ENCODE measurements at regions not wholly inside any gene's neighbourhood (a gene's known extent, or its start where the extent isn't known, plus 50 kb on each side); places are given as distances from the start of the nearest gene placed in this dataset.

DNA sequence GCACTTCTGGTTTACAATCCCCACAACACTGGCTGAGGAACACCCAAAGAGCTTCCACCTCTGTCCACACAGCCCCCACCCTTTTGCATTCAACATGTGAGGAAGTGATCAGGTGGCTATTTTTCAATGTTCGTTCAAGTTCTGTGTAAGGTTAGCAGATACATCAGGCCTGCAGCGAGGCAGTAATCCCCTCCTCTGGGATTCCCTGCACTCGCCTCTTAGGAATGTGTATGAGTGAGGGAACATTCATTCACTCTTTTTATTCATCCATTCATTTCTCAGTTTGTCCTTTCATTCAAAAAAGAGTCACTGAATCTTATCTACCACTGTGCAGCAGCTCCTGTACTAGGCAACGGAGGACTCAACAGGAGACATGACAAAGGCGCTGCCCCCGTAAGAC is 236.4 kb upstream of the PRDM1 start:
- Histone ChIP-seq H3K4me3 (ENCODE audit: low read depth, low read length) (no peak overlapping the region), H3K36me3 (ENCODE audit: control insufficient read depth, insufficient read depth, low read length) (no peaks in the 10 kb centered on the region), H3K27ac (ENCODE audit: low read depth, low read length) (no peak overlapping the region), H3K27me3 (ENCODE audit: control insufficient read depth, insufficient read depth, low read length) (no peaks in the 10 kb centered on the region), H3K9me3 (ENCODE audit: control insufficient read depth, insufficient read depth, low read length) (no peaks in the 10 kb centered on the region), H3K4me1 (ENCODE audit: control insufficient read depth, insufficient read depth, low read length) (peaks cover 10% of the 10 kb centered on the region)
- DNase-seq (ENCODE audit: low read depth in 4 of 6, low spot score in 6 of 6), result no peak
- WGBS (ENCODE audit: insufficient coverage), result 81% methylated on average over 3 of the region's 6 CpGs

DNA sequence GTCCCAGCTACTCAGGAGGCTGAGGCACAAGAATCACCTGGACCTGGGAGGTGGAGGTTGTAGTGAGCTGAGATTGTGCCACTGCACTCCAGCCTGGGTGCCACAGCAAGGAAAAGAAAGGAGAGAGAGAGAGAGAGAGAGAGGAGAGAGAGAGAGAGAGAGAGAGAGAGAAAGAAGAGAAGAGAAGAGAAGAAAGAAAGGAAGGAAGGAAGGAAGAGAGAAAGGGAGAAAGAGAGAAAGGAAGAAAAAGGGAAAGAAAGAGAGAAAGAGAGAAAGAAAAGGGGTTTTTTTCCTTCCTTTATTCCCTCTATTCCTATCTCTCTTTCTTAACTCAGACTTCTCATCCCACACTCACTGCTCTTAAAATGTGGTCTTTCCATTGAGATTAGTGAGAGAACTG is 238.7 kb upstream of the PRDM1 start:
- Histone ChIP-seq H3K4me3 (ENCODE audit: low read depth, low read length) (no peak overlapping the region), H3K9me3 (ENCODE audit: control insufficient read depth, insufficient read depth, low read length) (no peaks in the 10 kb centered on the region), H3K27ac (ENCODE audit: low read depth, low read length) (no peak overlapping the region), H3K36me3 (ENCODE audit: control insufficient read depth, insufficient read depth, low read length) (no peaks in the 10 kb centered on the region), H3K27me3 (ENCODE audit: control insufficient read depth, insufficient read depth, low read length) (no peaks in the 10 kb centered on the region), H3K4me1 (ENCODE audit: control insufficient read depth, insufficient read depth, low read length) (peaks cover 12% of the 10 kb centered on the region)
- no peak for DNase-seq (ENCODE audit: low read depth in 4 of 6, low spot score in 6 of 6)

DNA sequence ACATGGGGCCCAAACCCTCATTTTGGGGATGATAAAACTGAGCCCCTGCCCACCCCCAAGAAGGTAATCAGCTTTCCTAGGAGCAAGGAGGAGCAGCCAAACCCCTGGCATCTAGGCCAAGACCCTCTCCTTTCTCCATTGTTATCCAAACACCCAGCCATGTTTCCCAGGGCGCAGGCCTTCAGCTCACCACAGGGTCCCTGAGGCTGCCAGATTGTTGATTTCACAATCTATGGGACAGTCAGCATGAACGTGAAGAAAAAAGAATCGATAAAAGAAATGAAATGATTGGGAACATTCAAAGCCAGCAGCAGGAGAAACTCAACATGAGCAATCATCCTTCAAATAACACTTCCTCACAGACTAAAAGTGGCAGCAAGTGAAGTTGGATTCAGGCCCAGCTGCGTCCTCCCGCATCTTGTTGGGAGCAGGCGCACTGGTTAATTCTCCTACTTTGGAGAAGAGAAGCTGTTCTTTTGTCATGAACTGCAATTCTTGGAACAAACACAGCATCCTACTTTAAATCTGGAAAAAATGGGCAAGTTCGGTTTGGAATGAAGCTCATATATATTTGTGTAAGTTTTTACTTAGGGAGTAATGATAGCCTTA is 241.8 kb upstream of the PRDM1 start:
- DNase-seq (ENCODE audit: low read depth in 4 of 6, low spot score in 6 of 6), result peak in 2 of 6 donors; percentile 20 to 80
- WGBS (ENCODE audit: insufficient coverage), result 35% methylated on average over 2 of the region's 7 CpGs
- no peak overlapping the region for H3K27ac ChIP-seq (ENCODE audit: low read depth, low read length)

DNA sequence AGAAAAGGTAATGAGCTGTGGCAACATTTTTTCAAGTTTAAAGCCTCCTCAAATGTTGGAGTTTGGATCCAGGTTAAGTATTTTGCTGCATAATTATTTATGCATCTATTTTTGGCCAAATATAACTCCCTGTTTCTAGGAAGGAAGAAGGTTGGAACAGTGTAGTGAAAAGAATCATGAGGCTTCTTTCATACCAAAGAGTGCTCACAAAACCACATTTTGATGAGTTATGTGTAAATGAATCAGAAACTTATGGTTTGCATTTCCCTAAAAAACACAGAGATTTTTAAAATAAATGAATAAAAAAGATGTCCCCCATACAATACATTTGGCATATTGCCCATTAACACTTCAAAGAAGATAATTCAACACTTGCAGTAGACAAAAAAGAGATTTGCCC is 246.9 kb upstream of the PRDM1 start:
- H3K36me3 ChIP-seq (ENCODE audit: control insufficient read depth, insufficient read depth, low read length), result no peaks in the 10 kb centered on the region
- DNase-seq (ENCODE audit: low read depth in 4 of 6, low spot score in 6 of 6), result no peak
- no peaks in the 10 kb centered on the region for H3K27me3 ChIP-seq (ENCODE audit: control insufficient read depth, insufficient read depth, low read length)
- peaks cover 2% of the 10 kb centered on the region for H3K4me1 ChIP-seq (ENCODE audit: control insufficient read depth, insufficient read depth, low read length)
- H3K4me3 ChIP-seq (ENCODE audit: low read depth, low read length), result no peak overlapping the region
- H3K9me3 ChIP-seq (ENCODE audit: control insufficient read depth, insufficient read depth, low read length), result no peaks in the 10 kb centered on the region
- H3K27ac ChIP-seq (ENCODE audit: low read depth, low read length), result no peak overlapping the region

More for the DNA sequence above, 241.8 kb upstream of the PRDM1 start:
- Histone ChIP-seq H3K4me1 (ENCODE audit: control insufficient read depth, insufficient read depth, low read length) (peaks cover 2% of the 10 kb centered on the region), H3K4me3 (ENCODE audit: low read depth, low read length) (no peak overlapping the region), H3K36me3 (ENCODE audit: control insufficient read depth, insufficient read depth, low read length) (no peaks in the 10 kb centered on the region), H3K9me3 (ENCODE audit: control insufficient read depth, insufficient read depth, low read length) (no peaks in the 10 kb centered on the region), H3K27me3 (ENCODE audit: control insufficient read depth, insufficient read depth, low read length) (no peaks in the 10 kb centered on the region)

GRCh38 chr6:105838171-105838570 is 248.0 kb upstream of the PRDM1 start:
- Histone ChIP-seq H3K4me1 (ENCODE audit: control insufficient read depth, insufficient read depth, low read length) (no peaks in the 10 kb centered on the region), H3K27me3 (ENCODE audit: control insufficient read depth, insufficient read depth, low read length) (no peaks in the 10 kb centered on the region), H3K27ac (ENCODE audit: low read depth, low read length) (no peak overlapping the region), H3K9me3 (ENCODE audit: control insufficient read depth, insufficient read depth, low read length) (no peaks in the 10 kb centered on the region), H3K4me3 (ENCODE audit: low read depth, low read length) (no peak overlapping the region), H3K36me3 (ENCODE audit: control insufficient read depth, insufficient read depth, low read length) (no peaks in the 10 kb centered on the region)
- WGBS (ENCODE audit: insufficient coverage), result 67% methylated on average over 1 of the region's 1 CpG
- DNase-seq (ENCODE audit: low read depth in 4 of 6, low spot score in 6 of 6), result no peak

DNA sequence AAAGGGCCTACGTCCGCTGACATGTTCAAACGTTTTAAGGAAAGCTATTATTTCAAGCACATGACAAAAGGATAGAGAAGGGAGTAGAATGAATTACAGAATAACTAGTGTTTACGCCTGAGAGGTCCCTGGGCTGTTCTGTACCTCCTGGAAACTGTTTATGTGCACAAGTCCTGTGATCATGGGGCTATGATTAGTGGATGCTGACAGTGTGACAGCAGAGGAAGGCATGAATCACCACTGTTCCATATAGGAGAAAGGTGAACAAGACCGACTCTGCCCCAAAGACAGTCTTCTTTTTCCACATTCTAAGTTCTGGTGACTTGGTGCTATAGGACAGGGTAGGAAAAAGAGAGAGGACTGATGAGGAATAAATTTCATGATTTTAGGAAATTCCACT is 249.2 kb upstream of the PRDM1 start:
- Histone ChIP-seq H3K9me3 (ENCODE audit: control insufficient read depth, insufficient read depth, low read length) (no peaks in the 10 kb centered on the region), H3K4me3 (ENCODE audit: low read depth, low read length) (no peak overlapping the region), H3K27ac (ENCODE audit: low read depth, low read length) (no peak overlapping the region), H3K36me3 (ENCODE audit: control insufficient read depth, insufficient read depth, low read length) (no peaks in the 10 kb centered on the region), H3K27me3 (ENCODE audit: control insufficient read depth, insufficient read depth, low read length) (no peaks in the 10 kb centered on the region), H3K4me1 (ENCODE audit: control insufficient read depth, insufficient read depth, low read length) (no peaks in the 10 kb centered on the region)
- DNase-seq (ENCODE audit: low read depth in 4 of 6, low spot score in 6 of 6), result no peak
- WGBS (ENCODE audit: insufficient coverage), result 77% methylated on average over 4 of the region's 5 CpGs

- no peaks in the 10 kb centered on the region for H3K36me3 ChIP-seq (ENCODE audit: control insufficient read depth, insufficient read depth, low read length)
- H3K27me3 ChIP-seq (ENCODE audit: control insufficient read depth, insufficient read depth, low read length), result no peaks in the 10 kb centered on the region
- no peak for DNase-seq (ENCODE audit: low read depth in 4 of 6, low spot score in 6 of 6)
- no peak overlapping the region for H3K27ac ChIP-seq (ENCODE audit: low read depth, low read length)
- no CpG with 5 or more reads among the region's 5 CpGs for WGBS (ENCODE audit: insufficient coverage)
- no peak overlapping the region for H3K4me3 ChIP-seq (ENCODE audit: low read depth, low read length)
- H3K4me1 ChIP-seq (ENCODE audit: control insufficient read depth, insufficient read depth, low read length), result no peaks in the 10 kb centered on the region
- H3K9me3 ChIP-seq (ENCODE audit: control insufficient read depth, insufficient read depth, low read length), result no peaks in the 10 kb centered on the region
These were observed 249.8 kb upstream of the PRDM1 start for GRCh38 chr6:105836379-105836778.

- no peak overlapping the region for H3K27ac ChIP-seq (ENCODE audit: low read depth, low read length)
- DNase-seq (ENCODE audit: low read depth in 4 of 6, low spot score in 6 of 6), result peak in 2 of 6 donors; percentile 8 to 45
- H3K4me3 ChIP-seq (ENCODE audit: low read depth, low read length), result no peak overlapping the region
- H3K9me3 ChIP-seq (ENCODE audit: control insufficient read depth, insufficient read depth, low read length), result no peaks in the 10 kb centered on the region
- H3K27me3 ChIP-seq (ENCODE audit: control insufficient read depth, insufficient read depth, low read length), result no peaks in the 10 kb centered on the region
- no peaks in the 10 kb centered on the region for H3K4me1 ChIP-seq (ENCODE audit: control insufficient read depth, insufficient read depth, low read length)
- no peaks in the 10 kb centered on the region for H3K36me3 ChIP-seq (ENCODE audit: control insufficient read depth, insufficient read depth, low read length)
- no CpG with 5 or more reads among the region's 6 CpGs for WGBS (ENCODE audit: insufficient coverage)
These were observed 250.8 kb upstream of the PRDM1 start for GRCh38 chr6:105835373-105835772.

GRCh38 chr6:105833959-105834947 is 251.9 kb upstream of the PRDM1 start:
- no peaks in the 10 kb centered on the region for H3K4me1 ChIP-seq (ENCODE audit: control insufficient read depth, insufficient read depth, low read length)
- H3K9me3 ChIP-seq (ENCODE audit: control insufficient read depth, insufficient read depth, low read length), result no peaks in the 10 kb centered on the region
- no peaks in the 10 kb centered on the region for H3K27me3 ChIP-seq (ENCODE audit: control insufficient read depth, insufficient read depth, low read length)
- no peak overlapping the region for H3K27ac ChIP-seq (ENCODE audit: low read depth, low read length)
- DNase-seq (ENCODE audit: low read depth in 4 of 6, low spot score in 6 of 6), result peak in 1 of 6 donors; percentile 35
- no peak overlapping the region for H3K4me3 ChIP-seq (ENCODE audit: low read depth, low read length)
- 69% methylated on average over 2 of the region's 7 CpGs for WGBS (ENCODE audit: insufficient coverage)
- H3K36me3 ChIP-seq (ENCODE audit: control insufficient read depth, insufficient read depth, low read length), result no peaks in the 10 kb centered on the region

DNA sequence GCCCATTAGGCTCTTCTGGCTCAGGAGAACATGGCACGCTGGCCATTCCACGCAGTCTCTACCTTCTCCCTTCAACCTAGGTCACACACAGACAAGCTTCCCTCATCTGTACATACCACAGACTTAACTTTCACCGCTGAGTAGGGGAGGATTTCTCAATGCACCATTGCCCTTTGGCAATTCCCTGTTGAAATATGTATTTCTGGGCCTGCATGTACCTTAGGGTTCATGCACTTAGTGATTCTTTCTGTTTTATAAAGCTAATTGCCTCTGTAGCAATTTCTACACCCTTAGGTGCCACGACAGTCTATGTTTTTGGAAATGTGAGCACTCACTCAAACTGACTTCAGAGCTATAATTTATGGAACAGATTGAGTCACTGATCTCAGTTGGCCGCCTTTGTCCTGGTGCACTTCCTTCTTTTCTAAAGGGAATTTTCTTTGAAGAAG is 253.8 kb upstream of the PRDM1 start:
- Histone ChIP-seq H3K9me3 (ENCODE audit: control insufficient read depth, insufficient read depth, low read length) (no peaks in the 10 kb centered on the region), H3K4me1 (ENCODE audit: control insufficient read depth, insufficient read depth, low read length) (no peaks in the 10 kb centered on the region), H3K36me3 (ENCODE audit: control insufficient read depth, insufficient read depth, low read length) (no peaks in the 10 kb centered on the region), H3K4me3 (ENCODE audit: low read depth, low read length) (no peak overlapping the region), H3K27ac (ENCODE audit: low read depth, low read length) (no peak overlapping the region), H3K27me3 (ENCODE audit: control insufficient read depth, insufficient read depth, low read length) (no peaks in the 10 kb centered on the region)
- no peak for DNase-seq (ENCODE audit: low read depth in 4 of 6, low spot score in 6 of 6)
- no CpG with 5 or more reads among the region's 5 CpGs for WGBS (ENCODE audit: insufficient coverage)

Measured in spinal cord (tissue), 9 donors.